Panc1 (cell line): ENCODE measurements at regions not wholly inside any gene's neighbourhood (a gene's known extent, or its start where the extent isn't known, plus 50 kb on each side); places are given as distances from the start of the nearest gene placed in this dataset.

Experiments
- POLR2AphosphoS5 ChIP-seq: IDR thresholded peaks from 2 replicates; pipeline ENCODE4 v1.6.1; 2012; ENCODE audit warnings: mild to moderate bottlenecking, low read depth, low read length, moderate library complexity
- SIN3A ChIP-seq: IDR thresholded peaks from 2 replicates; pipeline ENCODE4 v1.6.1; 2012; ENCODE audit warnings: low read depth, mild to moderate bottlenecking, low read length, moderate library complexity, borderline replicate concordance; ENCODE audit not compliant: insufficient read depth
- TCF7L2 ChIP-seq: IDR thresholded peaks from 2 replicates; pipeline ENCODE4 v1.6.1; 2011; ENCODE audit warnings: mild to moderate bottlenecking, low read depth, low read length, inconsistent platforms
- TF ChIP-seq, protein P1 (sequence below), 2 experiments: IDR thresholded peaks; 2 replicates each; pipeline ENCODE4 v1.6.1; 2011 to 2012; ENCODE audit warnings: low read depth in 2 of 2, control low read depth in 1 of 2, low read length in 1 of 2, mild to moderate bottlenecking in 1 of 2, moderate library complexity in 1 of 2; ENCODE audit not compliant: insufficient read depth in 1 of 2
- TF ChIP-seq, protein P2 (sequence below): fragments of 450-650 bp; IDR thresholded peaks from 2 replicates; pipeline ENCODE4 v1.5.1; 2017; ENCODE audit warnings: mild to moderate bottlenecking

DNA sequence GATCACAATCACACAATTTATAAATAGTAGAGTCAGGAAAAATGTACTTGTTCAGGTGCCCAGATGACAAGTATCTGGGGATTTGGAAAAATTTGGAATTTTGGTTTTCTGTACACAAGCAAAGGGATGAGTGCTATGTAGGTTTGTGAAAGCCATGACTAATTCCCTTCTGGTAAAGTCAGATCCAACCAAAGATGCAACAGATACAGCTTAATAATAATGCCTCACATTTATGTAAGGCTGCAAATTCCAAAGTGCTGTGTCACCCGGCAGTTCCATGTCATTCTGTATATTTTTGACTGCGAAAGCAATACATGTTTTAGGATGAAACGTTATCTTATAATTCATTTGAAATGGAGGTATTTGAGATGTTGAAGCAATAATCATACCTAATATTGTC, 102.7 kb upstream of the AGBL1 start:
- TF ChIP-seq, protein P1, sequence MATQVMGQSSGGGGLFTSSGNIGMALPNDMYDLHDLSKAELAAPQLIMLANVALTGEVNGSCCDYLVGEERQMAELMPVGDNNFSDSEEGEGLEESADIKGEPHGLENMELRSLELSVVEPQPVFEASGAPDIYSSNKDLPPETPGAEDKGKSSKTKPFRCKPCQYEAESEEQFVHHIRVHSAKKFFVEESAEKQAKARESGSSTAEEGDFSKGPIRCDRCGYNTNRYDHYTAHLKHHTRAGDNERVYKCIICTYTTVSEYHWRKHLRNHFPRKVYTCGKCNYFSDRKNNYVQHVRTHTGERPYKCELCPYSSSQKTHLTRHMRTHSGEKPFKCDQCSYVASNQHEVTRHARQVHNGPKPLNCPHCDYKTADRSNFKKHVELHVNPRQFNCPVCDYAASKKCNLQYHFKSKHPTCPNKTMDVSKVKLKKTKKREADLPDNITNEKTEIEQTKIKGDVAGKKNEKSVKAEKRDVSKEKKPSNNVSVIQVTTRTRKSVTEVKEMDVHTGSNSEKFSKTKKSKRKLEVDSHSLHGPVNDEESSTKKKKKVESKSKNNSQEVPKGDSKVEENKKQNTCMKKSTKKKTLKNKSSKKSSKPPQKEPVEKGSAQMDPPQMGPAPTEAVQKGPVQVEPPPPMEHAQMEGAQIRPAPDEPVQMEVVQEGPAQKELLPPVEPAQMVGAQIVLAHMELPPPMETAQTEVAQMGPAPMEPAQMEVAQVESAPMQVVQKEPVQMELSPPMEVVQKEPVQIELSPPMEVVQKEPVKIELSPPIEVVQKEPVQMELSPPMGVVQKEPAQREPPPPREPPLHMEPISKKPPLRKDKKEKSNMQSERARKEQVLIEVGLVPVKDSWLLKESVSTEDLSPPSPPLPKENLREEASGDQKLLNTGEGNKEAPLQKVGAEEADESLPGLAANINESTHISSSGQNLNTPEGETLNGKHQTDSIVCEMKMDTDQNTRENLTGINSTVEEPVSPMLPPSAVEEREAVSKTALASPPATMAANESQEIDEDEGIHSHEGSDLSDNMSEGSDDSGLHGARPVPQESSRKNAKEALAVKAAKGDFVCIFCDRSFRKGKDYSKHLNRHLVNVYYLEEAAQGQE (IDR thresholded peaks at IDR 0.05; ENCODE audit: insufficient read depth in 1 of 2, low read depth in 2 of 2, low read length in 1 of 2), result no peak
- TF ChIP-seq POLR2AphosphoS5 (no peak), SIN3A (no peak), TCF7L2 (no peak)
- TF ChIP-seq, protein P2, sequence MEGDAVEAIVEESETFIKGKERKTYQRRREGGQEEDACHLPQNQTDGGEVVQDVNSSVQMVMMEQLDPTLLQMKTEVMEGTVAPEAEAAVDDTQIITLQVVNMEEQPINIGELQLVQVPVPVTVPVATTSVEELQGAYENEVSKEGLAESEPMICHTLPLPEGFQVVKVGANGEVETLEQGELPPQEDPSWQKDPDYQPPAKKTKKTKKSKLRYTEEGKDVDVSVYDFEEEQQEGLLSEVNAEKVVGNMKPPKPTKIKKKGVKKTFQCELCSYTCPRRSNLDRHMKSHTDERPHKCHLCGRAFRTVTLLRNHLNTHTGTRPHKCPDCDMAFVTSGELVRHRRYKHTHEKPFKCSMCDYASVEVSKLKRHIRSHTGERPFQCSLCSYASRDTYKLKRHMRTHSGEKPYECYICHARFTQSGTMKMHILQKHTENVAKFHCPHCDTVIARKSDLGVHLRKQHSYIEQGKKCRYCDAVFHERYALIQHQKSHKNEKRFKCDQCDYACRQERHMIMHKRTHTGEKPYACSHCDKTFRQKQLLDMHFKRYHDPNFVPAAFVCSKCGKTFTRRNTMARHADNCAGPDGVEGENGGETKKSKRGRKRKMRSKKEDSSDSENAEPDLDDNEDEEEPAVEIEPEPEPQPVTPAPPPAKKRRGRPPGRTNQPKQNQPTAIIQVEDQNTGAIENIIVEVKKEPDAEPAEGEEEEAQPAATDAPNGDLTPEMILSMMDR, result no peak
